ENCODE measurements at regions not wholly inside any gene's neighbourhood (a gene's known extent, or its start where the extent isn't known, plus 50 kb on each side); places are given as distances from the start of the nearest gene placed in this dataset.
"Not testable (repeated sequence)": the region's sequence is repeated elsewhere in the genome, so short reads cannot be mapped to it uniquely, and the experiment has no call there.

GRCh38 chr1:30100524-30100862 is 622.9 kb downstream of the MATN1 start:
- no peak for DNase-seq

DNA sequence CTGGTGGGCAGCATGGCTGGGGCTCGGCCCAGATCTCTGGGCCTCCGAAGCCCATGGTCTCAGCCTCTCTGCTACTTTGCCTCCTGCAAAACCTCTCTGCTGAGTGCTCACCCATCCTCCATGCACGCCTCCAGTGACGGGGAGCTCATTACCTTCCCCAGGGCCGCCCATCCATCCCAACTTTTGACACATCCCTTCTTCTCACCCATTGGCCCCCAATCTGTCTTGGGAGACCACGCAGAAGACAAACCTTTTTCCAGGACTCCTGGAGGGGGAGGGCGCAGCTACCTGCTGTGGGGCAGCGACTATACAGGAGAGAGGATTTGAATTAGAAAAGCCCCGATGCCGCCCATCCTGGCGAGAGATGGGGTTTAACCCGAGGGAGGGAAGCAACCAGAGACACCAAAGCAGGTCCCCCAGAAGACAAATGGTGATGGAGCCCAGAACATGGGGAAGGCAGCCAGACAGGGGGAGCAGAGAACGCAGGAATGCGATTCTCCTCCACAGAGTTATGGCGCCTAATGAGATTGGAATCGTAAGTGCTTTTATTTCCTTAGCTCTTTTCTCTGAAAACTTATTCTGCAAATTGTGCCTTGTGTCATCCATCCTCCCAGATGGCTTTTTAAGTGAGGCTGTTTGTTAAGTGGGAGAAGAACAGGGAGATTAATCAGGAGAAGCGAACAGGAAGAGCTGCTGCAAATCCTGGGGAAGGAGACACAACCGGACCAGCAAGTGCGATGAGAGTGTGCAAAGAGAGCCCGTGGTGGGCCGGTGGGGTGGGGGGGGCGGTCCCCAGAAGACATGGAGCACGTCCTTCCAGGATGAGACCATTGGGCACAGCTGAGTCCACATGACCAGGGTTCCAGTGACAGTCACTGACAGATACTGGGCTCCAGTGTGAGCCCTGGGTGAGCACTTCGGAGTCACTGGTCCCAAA is 623.5 kb downstream of the MATN1 start:
- DNase-seq, result no peak

GRCh38 chr1:30097851-30098250 is 625.5 kb downstream of the MATN1 start:
- DNase-seq, result not testable (repeated sequence)

DNA sequence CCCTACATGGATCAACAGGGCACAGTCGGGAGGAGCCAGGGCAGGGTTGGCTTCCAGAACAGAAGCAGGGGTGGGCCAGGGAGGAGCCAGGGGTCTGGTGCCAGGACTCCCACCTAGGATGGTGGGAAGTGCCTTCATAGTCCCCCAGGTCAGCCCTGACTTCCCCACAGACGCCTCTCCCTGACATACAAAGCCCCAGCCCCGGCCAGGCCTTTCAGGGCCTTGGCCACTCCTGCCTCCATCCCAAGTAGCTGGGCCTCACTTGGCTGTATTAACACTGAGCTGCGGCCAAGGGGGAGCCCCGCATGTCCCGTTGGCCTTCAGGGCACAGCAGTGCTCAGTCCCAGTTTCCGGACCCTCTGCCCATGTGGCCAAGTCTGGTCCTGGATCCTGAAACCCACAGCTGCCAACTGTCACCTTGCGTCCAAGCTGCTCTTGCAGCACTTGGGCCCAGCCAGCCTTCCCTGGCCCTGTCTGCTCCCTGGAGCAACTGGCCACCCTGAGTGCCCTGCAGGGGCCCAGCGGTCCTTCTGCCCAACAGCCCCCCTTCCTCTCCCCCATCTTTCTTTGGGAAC is 627.8 kb downstream of the MATN1 start:
- DNase-seq, result no peak

- DNase-seq, result no peak
These were observed 628.3 kb downstream of the MATN1 start for GRCh38 chr1:30095051-30095450.

DNA sequence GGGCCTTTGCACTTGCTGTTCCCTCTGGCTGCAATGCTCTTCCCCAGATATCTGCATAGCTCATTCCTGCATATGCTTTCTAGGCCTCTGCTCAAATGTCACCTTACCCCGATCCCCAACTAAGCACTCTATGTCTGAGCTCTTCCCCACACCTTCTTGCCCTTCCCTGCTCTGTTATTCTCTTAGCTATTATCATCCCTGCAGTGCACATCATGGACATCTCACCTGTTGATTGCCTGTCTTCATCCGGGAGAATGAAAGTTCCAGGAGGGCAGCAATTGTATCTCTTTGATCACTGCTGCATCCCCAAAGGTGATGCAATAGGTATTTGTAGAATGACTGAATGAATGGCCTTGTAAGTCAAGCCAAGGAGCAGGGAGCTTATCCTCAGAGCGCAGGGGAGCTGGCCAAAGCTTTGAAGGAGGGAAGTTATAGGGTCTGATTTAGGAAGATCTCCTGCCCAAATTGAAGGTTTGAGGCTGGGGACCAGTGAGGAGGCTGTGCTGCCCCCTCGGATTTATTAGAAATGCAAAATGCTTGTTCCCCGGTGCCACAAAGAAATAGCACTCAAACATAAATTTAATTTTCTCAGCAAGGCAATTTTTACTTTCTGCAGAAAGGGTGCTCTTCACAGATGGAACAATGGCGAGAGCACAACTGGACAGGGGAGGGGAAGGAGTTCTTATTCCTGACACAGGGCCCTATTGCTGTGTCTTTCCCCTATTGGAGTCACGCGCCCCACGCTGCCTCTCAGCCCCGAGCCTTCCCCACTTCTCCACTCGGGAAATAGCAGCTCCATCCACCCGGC is 631.1 kb downstream of the MATN1 start:
- DNase-seq, result no peak

DNA sequence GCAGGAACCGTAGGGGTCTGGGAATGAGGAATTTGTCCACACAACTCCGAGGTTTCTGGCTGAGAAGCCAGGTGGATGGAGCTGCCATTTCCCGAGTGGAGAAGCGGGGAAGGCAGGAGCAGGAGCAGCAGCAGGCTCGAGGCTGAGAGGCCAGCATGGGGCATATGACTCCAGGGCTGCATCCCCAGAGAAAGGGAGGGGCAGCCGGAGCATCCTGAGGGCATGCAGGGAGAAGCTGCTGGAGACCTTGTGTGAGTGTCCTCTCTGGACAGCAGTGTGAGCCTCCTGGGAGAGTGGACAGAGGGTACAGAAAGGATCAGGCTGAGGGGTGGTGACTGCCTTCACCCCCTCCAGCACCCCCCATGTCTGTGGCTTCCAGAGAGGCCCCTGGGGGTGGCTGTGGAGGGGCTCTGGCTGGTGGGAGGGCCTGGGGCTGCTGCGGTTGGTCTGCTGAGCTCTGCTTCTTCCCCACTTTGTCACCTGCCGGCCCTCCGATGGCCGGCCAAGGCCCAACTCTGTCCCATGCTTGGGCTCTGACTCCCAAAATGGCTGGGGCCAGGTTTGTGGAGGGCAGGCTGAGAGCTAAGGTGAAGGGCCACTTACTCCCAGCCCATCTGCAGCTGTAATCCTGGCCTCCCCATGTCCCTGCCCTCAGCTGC is 633.1 kb downstream of the MATN1 start:
- no peak for DNase-seq

- no peak for DNase-seq
These were observed 634.4 kb downstream of the MATN1 start for GRCh38 chr1:30089024-30089430.

DNA sequence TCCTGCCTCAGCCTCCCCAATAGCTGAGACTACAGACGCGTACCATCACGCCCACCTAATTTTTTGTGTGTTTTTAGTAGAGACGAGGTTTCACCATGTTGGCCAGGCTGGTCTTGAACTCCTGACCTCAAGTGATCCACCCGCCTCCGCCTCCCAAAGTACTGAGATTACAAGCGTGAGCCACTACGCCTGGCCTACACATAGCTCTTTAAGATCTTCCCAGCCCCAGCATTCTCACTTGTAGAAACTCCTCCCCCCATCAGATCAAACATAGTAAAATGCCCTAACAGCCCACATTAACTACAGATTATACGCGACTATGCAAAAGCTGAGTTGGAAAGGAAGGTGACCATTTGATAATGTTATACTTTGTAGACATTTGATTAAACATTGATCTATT is 634.8 kb downstream of the MATN1 start:
- no peak for DNase-seq

DNA sequence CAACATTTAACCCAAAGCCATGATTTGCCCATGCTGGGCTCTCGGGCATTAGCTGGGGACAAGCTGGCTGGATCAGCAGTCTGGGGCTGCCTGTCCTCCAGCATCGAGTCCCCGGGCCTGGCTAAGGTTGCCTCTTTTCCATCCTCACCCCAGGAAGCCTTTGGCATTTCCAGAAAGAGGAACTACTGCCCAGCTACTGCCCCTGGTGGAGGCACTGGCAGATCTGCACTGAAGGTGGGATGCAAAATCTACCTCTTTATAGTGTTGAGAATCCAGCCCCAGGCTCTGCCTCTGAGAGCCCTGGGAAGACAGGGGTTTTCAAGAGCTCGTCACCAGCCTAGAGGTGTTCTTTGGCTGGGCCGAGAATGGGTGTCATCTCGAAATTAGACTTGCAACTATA is 635.9 kb downstream of the MATN1 start:
- no peak for DNase-seq

DNA sequence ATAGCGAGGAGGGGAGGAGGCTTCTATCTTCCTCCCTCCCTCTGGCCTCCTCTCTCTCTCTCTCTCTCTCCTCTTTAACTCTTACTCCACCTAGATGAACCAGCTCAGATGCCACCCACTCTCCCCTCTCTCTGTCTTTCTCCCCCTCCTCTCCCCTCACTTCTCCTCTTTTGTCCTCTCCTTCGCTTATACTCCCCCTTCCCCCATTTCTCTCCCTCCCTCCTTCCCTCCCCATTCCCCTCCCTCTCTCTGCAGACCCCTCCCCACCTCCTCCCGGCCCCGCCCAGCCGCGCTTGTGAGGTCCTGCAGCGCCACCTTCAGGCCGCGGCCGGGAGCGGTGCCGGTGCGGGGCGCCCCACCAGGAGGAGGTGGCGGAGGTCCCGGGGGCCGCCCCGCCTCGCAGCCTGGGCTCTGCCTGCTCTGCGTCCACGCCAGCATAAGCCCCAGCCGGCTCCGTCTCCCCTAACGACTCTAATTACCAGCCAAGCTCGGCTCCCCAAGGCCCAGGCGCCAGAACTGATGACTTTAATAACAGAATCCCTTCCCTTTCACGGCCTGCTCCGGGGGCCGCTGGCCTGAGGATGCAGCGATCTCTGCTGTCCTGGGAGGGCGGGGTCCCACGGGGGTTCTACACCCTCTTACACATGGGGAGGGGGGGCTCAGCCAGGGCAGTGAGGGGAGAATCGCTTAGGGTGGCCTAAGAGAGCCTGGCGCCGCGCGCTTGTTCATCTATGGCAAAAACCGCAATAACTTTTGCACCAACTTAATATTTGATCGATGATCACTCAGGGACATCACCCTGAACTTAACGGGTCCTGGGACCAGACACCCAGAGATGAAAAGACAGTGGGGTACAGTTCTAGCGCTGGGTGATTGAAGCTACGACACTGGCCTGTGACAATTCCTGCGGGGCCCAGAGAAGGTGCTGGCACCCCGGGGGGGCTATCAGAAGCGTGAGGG is 637.3 kb downstream of the MATN1 start:
- no peak for DNase-seq

DNA sequence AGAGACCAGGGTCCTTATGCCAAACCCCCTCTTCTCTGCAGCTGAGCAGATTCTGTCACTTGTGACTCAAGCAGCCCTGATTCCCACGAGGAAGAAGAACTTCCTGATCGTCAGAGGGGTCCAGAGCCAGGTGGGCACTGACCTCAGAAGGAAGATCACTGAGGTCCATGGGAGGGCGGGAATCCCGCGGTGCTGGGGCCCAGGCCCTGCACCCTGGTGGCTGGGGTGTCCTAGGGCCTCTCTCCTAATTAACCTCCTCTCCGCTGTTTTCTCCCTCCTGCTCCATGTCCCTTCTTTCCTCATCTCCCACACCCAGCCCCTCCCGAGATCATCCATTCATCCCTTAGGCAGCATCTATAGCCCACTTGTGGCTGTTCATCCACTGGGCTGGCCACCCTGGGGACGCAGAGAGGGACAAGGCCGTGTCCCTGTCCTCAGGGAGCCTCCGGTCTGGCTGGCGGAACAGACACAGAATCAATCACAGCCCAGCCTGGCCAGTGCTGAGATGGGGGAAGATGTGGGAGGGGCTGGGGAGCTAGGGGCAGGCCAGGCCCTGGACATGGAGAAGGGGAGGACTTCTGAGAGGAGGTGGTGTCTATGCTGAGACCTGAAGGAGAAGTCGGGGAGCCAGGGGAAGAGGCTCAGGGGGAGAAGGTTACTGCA is 638.3 kb downstream of the MATN1 start:
- DNase-seq, result no peak

GRCh38 chr1:30083800-30084464 is 639.5 kb downstream of the MATN1 start:
- no peak for DNase-seq

GRCh38 chr1:30081379-30082102 is 641.8 kb downstream of the MATN1 start:
- DNase-seq, result no peak

DNA sequence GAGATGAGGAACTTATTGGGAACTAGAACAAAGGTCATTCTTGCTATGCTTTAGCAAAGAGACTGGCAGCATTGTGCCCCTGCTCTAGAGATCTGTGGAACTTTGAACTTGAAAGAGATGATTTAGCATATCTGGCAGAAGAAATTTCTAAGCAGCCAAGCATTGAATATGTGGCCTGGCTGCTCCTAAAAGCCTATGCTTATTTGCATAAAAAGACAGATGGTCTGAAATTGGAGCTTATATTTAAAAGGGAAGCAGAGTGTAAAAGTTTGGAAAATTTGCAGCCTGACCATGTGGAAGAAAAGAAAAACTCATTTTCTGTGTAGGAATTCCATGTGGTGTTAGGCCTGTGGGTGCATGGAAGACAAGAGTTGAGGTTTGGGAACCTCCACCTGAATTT is 647.5 kb downstream of the MATN1 start:
- DNase-seq, result not testable (repeated sequence)

GRCh38 chr1:30068787-30069472 is 654.5 kb downstream of the MATN1 start:
- no peak for DNase-seq

GRCh38 chr1:30064547-30064946 is 658.8 kb downstream of the MATN1 start:
- no peak for DNase-seq

DNA sequence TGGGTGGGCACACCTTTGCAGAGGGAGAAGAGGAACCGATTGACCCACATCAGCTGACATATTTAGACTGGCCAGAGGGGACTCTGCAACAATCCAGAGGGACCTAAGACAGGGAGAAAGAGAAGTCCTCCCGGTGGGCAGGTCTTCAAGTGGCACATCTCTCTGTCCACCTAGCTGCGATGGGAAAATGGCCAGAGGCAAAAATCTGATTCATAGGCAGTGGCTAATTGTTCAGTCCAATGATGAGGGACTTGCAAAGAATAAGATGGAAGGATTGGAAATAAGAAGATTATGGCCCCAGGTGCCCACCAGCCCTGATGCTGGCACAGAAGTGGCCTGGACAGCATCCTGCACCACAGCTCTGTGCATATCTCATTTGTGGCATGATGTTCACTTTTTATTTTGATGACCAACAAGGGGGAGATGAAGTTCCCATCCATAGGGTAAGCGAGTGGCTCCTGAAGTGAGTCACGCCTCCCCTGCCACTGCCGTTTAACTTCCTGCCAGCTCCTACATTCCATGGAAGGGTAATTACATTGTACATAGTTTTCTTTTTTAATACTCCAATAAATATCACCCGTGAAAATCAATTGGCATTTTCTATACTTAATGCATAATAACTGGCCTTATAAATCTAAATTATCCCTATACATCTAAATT is 659.6 kb downstream of the MATN1 start:
- no peak for DNase-seq
